ENCODE measurements at regions not wholly inside any gene's neighbourhood (a gene's known extent, or its start where the extent isn't known, plus 50 kb on each side); places are given as distances from the start of the nearest gene placed in this dataset.

- Histone ChIP-seq H3F3A (ENCODE audit: control insufficient read depth, insufficient read depth) (no peaks in the 10 kb centered on the region), H3K36me3 (ENCODE audit: control insufficient read depth, low read length) (no peaks in the 10 kb centered on the region), H4K20me1 (ENCODE audit: control insufficient read depth, insufficient read depth, low read depth, low read length) (no peaks in the 10 kb centered on the region), H3K4me3 (ENCODE audit: low read length) (no peak overlapping the region), H3K79me2 (ENCODE audit: control insufficient read depth, low read length) (no peaks in the 10 kb centered on the region), H3K9me2 (replicated peaks; ENCODE audit: control insufficient read depth, low read length) (no peaks in the 10 kb centered on the region), H3K27me3 (ENCODE audit: control insufficient read depth, low read length) (no peaks in the 10 kb centered on the region), H3K4me2 (ENCODE audit: low read length) (no peak overlapping the region), H3K27ac (ENCODE audit: low read depth, low read length) (no peak overlapping the region), H3K9me3 (ENCODE audit: control insufficient read depth, insufficient read depth, low read length) (no peaks in the 10 kb centered on the region), H3K4me1 (ENCODE audit: control insufficient read depth, low read length) (no peaks in the 10 kb centered on the region)
- TF ChIP-seq CTCF (IDR thresholded peaks at IDR 0.05; ENCODE audit: low read depth, low read length, poor library complexity, severe bottlenecking), result no peak
- TF ChIP-seq EZH2phosphoT487 (IDR thresholded peaks at IDR 0.05; ENCODE audit: borderline replicate concordance, low read length), result no peak
These were observed 319.4 kb upstream of the NR2F2 start for GRCh38 chr15:96011136-96011535.

- Histone ChIP-seq H4K20me1 (ENCODE audit: control insufficient read depth, insufficient read depth, low read depth, low read length) (no peaks in the 10 kb centered on the region), H3K27me3 (ENCODE audit: control insufficient read depth, low read length) (no peaks in the 10 kb centered on the region), H3K79me2 (ENCODE audit: control insufficient read depth, low read length) (no peaks in the 10 kb centered on the region), H3K4me2 (ENCODE audit: low read length) (no peak overlapping the region), H3K27ac (ENCODE audit: low read depth, low read length) (no peak overlapping the region), H3K4me3 (ENCODE audit: low read length) (no peak overlapping the region), H3K9me3 (ENCODE audit: control insufficient read depth, insufficient read depth, low read length) (no peaks in the 10 kb centered on the region), H3K9me2 (replicated peaks; ENCODE audit: control insufficient read depth, low read length) (no peaks in the 10 kb centered on the region), H3F3A (ENCODE audit: control insufficient read depth, insufficient read depth) (no peaks in the 10 kb centered on the region), H3K4me1 (ENCODE audit: control insufficient read depth, low read length) (no peaks in the 10 kb centered on the region), H3K36me3 (ENCODE audit: control insufficient read depth, low read length) (no peaks in the 10 kb centered on the region)
- TF ChIP-seq CTCF (IDR thresholded peaks at IDR 0.05; ENCODE audit: low read depth, low read length, poor library complexity, severe bottlenecking) (no peak), EZH2phosphoT487 (IDR thresholded peaks at IDR 0.05; ENCODE audit: borderline replicate concordance, low read length) (no peak)
These were observed 315.6 kb upstream of the NR2F2 start for GRCh38 chr15:96014939-96015338.

GRCh38 chr15:96019114-96019513 lies 311.4 kb upstream of the NR2F2 start:
- no peaks in the 10 kb centered on the region for H3K4me1 ChIP-seq (ENCODE audit: control insufficient read depth, low read length)
- H3K9me2 ChIP-seq (replicated peaks; ENCODE audit: control insufficient read depth, low read length), result no peaks in the 10 kb centered on the region
- H3K4me2 ChIP-seq (ENCODE audit: low read length), result no peak overlapping the region
- H3F3A ChIP-seq (ENCODE audit: control insufficient read depth, insufficient read depth), result no peaks in the 10 kb centered on the region
- H3K27me3 ChIP-seq (ENCODE audit: control insufficient read depth, low read length), result no peaks in the 10 kb centered on the region
- TF ChIP-seq EZH2phosphoT487 (IDR thresholded peaks at IDR 0.05; ENCODE audit: borderline replicate concordance, low read length), result no peak
- no peak for TF ChIP-seq CTCF (IDR thresholded peaks at IDR 0.05; ENCODE audit: low read depth, low read length, poor library complexity, severe bottlenecking)
- no peaks in the 10 kb centered on the region for H3K36me3 ChIP-seq (ENCODE audit: control insufficient read depth, low read length)
- no peak overlapping the region for H3K4me3 ChIP-seq (ENCODE audit: low read length)
- no peaks in the 10 kb centered on the region for H3K9me3 ChIP-seq (ENCODE audit: control insufficient read depth, insufficient read depth, low read length)
- H4K20me1 ChIP-seq (ENCODE audit: control insufficient read depth, insufficient read depth, low read depth, low read length), result no peaks in the 10 kb centered on the region
- no peak overlapping the region for H3K27ac ChIP-seq (ENCODE audit: low read depth, low read length)
- H3K79me2 ChIP-seq (ENCODE audit: control insufficient read depth, low read length), result no peaks in the 10 kb centered on the region

DNA sequence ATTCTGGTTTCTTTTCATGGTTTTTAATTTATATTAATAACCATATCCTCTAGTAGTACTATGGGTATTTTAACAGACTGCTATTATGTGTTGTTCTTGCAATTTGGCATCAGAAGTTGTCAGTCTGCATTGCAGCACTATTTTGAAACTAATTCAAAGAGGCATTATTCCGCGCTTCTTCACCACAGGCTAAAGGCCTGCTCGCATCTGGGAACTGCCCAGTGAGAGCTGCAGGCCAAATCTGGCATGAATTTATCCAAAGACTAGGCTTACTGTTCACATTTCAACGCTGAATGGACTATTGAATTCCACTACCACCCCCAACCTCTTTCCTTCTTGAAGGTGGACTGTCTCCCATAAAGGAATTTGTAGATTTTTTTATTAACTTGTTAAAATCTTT lies 310.4 kb upstream of the NR2F2 start:
- TF ChIP-seq EZH2phosphoT487 (IDR thresholded peaks at IDR 0.05; ENCODE audit: borderline replicate concordance, low read length) (no peak), CTCF (IDR thresholded peaks at IDR 0.05; ENCODE audit: low read depth, low read length, poor library complexity, severe bottlenecking) (no peak)
- H3K4me2 ChIP-seq (ENCODE audit: low read length), result no peak overlapping the region
- H3F3A ChIP-seq (ENCODE audit: control insufficient read depth, insufficient read depth), result no peaks in the 10 kb centered on the region
- H3K27ac ChIP-seq (ENCODE audit: low read depth, low read length), result no peak overlapping the region
- no peaks in the 10 kb centered on the region for H4K20me1 ChIP-seq (ENCODE audit: control insufficient read depth, insufficient read depth, low read depth, low read length)
- no peaks in the 10 kb centered on the region for H3K27me3 ChIP-seq (ENCODE audit: control insufficient read depth, low read length)
- no peaks in the 10 kb centered on the region for H3K79me2 ChIP-seq (ENCODE audit: control insufficient read depth, low read length)
- no peaks in the 10 kb centered on the region for H3K9me3 ChIP-seq (ENCODE audit: control insufficient read depth, insufficient read depth, low read length)
- no peak overlapping the region for H3K4me3 ChIP-seq (ENCODE audit: low read length)
- H3K36me3 ChIP-seq (ENCODE audit: control insufficient read depth, low read length), result no peaks in the 10 kb centered on the region
- H3K9me2 ChIP-seq (replicated peaks; ENCODE audit: control insufficient read depth, low read length), result no peaks in the 10 kb centered on the region
- H3K4me1 ChIP-seq (ENCODE audit: control insufficient read depth, low read length), result no peaks in the 10 kb centered on the region

All from DOHH2 (cell line).